MCF 10A (cell line): ENCODE measurements at regions not wholly inside any gene's neighbourhood (a gene's known extent, or its start where the extent isn't known, plus 50 kb on each side); places are given as distances from the start of the nearest gene placed in this dataset.

Source experiments
- BruUV-seq: library from RNA; stranded (reverse); fragments of 400-500 nt; replicated peaks from 2 replicates; lab custom pipeline; 2021; lab: Mats Ljungman, UMichigan
- CTCF ChIA-PET: fragments of 300-600 bp; sonication (Branson Sonifier 250); formaldehyde crosslinking; extraction: SDS; loops from one replicate; lab custom pipeline; 2021; ENCODE audit warnings: antibody characterized with exemption, inconsistent platforms; lab: Yijun Ruan, JAX
- POLR2A ChIA-PET: fragments of 300-600, 350-650 bp; sonication (Branson Sonifier 250); formaldehyde crosslinking; extraction: SDS; loops from one replicate; lab custom pipeline; 2020; ENCODE audit warnings: antibody characterized with exemption, inconsistent platforms; lab: Yijun Ruan, JAX
- DNase-seq: peaks from one replicate; pipeline ENCODE4 v3.0.0-alpha.2; 2018; ENCODE audit not compliant: unreplicated experiment
- H3K27ac Mint-ChIP-seq: one replicate; pipeline ENCODE4 v1.8.0; 2022; ENCODE audit warnings: mild to moderate bottlenecking, low read depth, mixed read lengths; ENCODE audit not compliant: unreplicated experiment
- H3K27me3 Mint-ChIP-seq: one replicate; pipeline ENCODE4 v1.8.0; 2022; ENCODE audit warnings: mixed read lengths; ENCODE audit not compliant: insufficient read depth, unreplicated experiment
- H3K36me3 Mint-ChIP-seq: one replicate; pipeline ENCODE4 v1.8.0; 2022; ENCODE audit warnings: mild to moderate bottlenecking, moderate library complexity, mixed read lengths; ENCODE audit not compliant: insufficient read depth, unreplicated experiment
- H3K4me1 Mint-ChIP-seq: one replicate; pipeline ENCODE4 v1.8.0; 2022; ENCODE audit warnings: mixed read lengths; ENCODE audit not compliant: insufficient read depth, unreplicated experiment
- H3K4me3 Mint-ChIP-seq: one replicate; pipeline ENCODE4 v1.8.0; 2022; ENCODE audit warnings: mild to moderate bottlenecking, moderate library complexity, mixed read lengths; ENCODE audit not compliant: unreplicated experiment
- H3K9me3 Mint-ChIP-seq: one replicate; pipeline ENCODE4 v1.8.0; 2022; ENCODE audit warnings: mixed read lengths; ENCODE audit not compliant: unreplicated experiment
- CTCF ChIP-seq: fragments of 200-600 bp; IDR thresholded peaks from one replicate; pipeline ENCODE4 v1.8.0; 2022; ENCODE audit warnings: antibody characterized with exemption, mild to moderate bottlenecking; ENCODE audit not compliant: unreplicated experiment
- intact Hi-C: fragments of 100-400 bp; cut with micrococcal nuclease; formaldehyde crosslinking; loops from 2 replicates; pipeline ENCODE4 v1.14.1; 2022

GRCh38 chr4:57219431-57219830 lies 109.2 kb upstream of the IGFBP7 start:
- H3K9me3 Mint-ChIP-seq: no peaks in the 10 kb centered on the region
- CTCF ChIA-PET: interaction anchor here (1.2 to 1.9 kb wide), 2 partner anchors 29 to 55 kb away, joined by 6 to 10 read pairs; no protein-coding TSS in a partner anchor
- POLR2A ChIA-PET: no interaction called here

DNA sequence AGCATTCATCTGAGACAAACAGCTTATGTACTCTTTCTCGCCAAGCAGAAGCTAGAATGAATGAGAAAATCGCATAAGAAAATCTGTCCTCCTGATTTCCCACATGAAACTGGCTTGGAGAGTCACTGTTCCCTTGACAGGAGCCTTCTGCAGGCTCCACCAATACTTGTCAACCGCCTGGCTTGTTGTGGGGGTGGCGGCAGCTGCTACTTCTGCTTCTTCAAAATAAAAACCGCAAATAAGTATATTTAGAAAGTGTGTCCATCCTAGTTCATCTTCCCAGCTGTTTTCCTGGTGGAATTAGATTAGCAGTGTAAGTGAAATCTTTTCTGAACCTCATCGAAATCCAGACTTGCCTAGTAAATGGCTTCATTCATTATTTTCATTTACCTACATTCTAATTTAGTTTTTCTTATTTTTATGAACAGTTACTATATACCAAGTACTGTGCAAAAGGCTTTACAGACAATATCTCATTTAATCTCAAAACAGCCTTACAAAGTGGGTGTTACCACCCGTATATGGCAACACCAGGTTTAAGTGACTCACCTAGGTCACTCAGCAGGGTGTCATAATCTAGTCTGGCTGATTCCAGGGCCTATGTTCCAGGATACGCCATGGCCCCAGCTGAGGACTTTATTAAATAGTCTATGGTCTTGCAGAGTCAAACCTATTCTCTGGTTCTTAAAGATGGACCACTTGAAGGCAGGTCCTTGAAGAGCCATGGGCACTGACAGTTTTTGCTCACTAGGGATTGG lies 104.6 kb upstream of the IGFBP7 start:
- DNase-seq: peak; percentile 45
- H3K27ac Mint-ChIP-seq: no peak overlapping the region
- no peak for TF ChIP-seq CTCF
- CTCF ChIA-PET: interaction anchor here (1.2 kb wide), 1 partner anchor 50 kb away, joined by 3 read pairs; no protein-coding TSS in a partner anchor
- peaks cover 8% of the 10 kb centered on the region for H3K9me3 Mint-ChIP-seq
- POLR2A ChIA-PET: no interaction called here
- no peak overlapping the region for H3K4me3 Mint-ChIP-seq
- H3K36me3 Mint-ChIP-seq: no peaks in the 10 kb centered on the region
- H3K27me3 Mint-ChIP-seq: no peaks in the 10 kb centered on the region
- no peaks in the 10 kb centered on the region for H3K4me1 Mint-ChIP-seq
- BruUV-seq: no TSS peak
- intact Hi-C loops: no loop called here

More at GRCh38 chr4:57219431-57219830, 109.2 kb upstream of the IGFBP7 start:
- intact Hi-C loops: no loop called here
- Mint-ChIP-seq H3K4me1 (no peaks in the 10 kb centered on the region), H3K27ac (no peak overlapping the region), H3K27me3 (no peaks in the 10 kb centered on the region), H3K4me3 (no peak overlapping the region), H3K36me3 (no peaks in the 10 kb centered on the region)
- no peak for DNase-seq
- BruUV-seq: no TSS peak
- TF ChIP-seq CTCF: no peak

- Mint-ChIP-seq H3K9me3 (peaks cover 16% of the 10 kb centered on the region), H3K4me3 (no peak overlapping the region), H3K27me3 (no peaks in the 10 kb centered on the region), H3K4me1 (no peaks in the 10 kb centered on the region), H3K36me3 (no peaks in the 10 kb centered on the region), H3K27ac (no peak overlapping the region)
- intact Hi-C loops: no loop called here
- no peak for DNase-seq
- no peak for TF ChIP-seq CTCF
- CTCF ChIA-PET: no interaction called here
- no TSS peak for BruUV-seq
- POLR2A ChIA-PET: no interaction called here
Observed at GRCh38 chr4:57211131-57211530, 100.9 kb upstream of the IGFBP7 start.

- BruUV-seq: no TSS peak
- CTCF ChIA-PET: interaction anchor here (0.8 to 1.1 kb wide), 4 partner anchors 9 to 15 kb away, joined by 3 to 5 read pairs (median 3); no protein-coding TSS in a partner anchor
- Mint-ChIP-seq H3K4me3 (no peak overlapping the region), H3K4me1 (no peaks in the 10 kb centered on the region), H3K36me3 (no peaks in the 10 kb centered on the region), H3K9me3 (peaks cover 16% of the 10 kb centered on the region), H3K27ac (no peak overlapping the region), H3K27me3 (no peaks in the 10 kb centered on the region)
- POLR2A ChIA-PET: no interaction called here
- no peak for DNase-seq
- intact Hi-C loops: no loop called here
- no peak for TF ChIP-seq CTCF
Observed at GRCh38 chr4:57206172-57206571, 96.0 kb upstream of the IGFBP7 start.
